Cerebellar nuclear complex (tissue), 1 donor: ENCODE measurements at regions not wholly inside any gene's neighbourhood (a gene's known extent, or its start where the extent isn't known, plus 50 kb on each side); places are given as distances from the start of the nearest gene placed in this dataset.

Experiments used
- DNase-seq, 2 experiments: peaks; one replicate each; lab custom pipeline; 2025; lab: John Stamatoyannopoulos, UW

DNA sequence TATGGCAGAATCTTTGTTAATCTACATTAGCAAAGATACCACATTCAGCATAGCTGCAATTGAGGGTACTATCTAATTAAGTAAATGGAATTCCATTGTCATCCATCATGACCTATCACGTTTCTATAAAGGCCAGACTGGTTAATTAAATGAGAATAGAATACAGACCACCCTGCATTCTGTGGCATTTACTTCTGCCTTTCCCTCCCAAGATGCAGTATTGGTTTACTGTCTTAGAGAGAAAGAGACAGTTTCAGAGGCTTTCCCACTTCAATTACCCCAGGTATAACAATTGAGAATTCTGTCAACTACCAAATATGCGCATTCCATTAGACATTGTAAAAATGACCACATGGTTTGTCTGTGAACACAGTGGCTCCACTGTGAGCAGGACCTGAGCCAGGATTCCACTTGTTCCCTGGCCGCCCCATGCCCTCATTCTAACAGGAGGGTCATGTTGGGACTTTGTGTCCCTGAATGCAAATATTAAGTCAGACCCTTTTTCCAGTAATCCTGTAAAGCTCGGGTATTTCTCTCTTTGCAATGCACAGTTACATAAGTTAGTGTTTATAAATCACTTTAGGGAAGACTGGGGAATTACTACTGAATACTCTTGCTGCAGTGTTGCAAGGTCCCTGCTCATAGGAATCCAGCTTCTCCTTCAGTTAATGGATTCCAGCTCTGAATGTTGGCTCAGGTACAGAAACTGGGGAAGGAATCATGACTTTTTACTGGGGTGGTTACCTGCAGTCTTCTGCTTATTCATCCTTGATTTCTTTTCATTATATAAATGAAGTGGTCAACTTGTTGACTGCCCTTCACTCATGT, 261.0 kb downstream of the PDGFC start:
- DNase-seq, result no peak

DNA sequence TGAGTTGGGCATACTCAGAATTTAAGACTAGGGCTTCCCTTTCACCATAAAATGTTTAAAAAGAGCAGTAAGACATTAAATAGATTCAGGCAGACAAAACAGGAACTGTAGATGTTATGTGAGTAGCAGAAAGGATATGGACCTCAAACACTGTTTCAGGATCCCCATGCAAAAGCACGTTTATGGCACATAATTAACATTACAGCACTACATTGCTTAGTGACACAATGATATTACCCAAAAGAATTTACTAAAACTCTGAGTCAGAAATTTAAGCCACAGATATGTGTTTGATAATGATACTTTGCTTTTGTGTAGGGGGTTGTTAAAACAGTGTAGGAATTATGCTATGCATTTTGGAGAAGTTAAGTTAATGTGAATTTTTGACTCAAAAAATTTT, 266.3 kb downstream of the PDGFC start:
- no peak for DNase-seq

DNA sequence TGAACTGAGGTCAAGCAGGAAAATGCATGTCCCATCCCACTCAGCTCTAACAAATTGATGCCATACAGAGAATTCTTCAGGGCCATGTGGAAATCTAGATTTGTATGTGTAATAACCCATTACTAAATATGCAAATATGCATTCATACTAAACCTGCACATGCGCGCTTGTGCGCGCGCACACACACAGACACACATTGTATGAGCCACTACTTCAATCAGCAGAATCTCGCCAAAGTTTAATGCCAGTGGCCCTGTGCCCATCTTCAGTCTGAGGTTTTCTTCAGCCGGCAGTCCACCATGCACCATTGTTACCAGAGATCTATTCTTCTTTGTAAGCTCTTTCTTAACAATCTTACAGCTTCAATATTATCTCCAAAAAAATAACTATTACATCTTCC, 276.4 kb downstream of the PDGFC start:
- DNase-seq, result no peak

DNA sequence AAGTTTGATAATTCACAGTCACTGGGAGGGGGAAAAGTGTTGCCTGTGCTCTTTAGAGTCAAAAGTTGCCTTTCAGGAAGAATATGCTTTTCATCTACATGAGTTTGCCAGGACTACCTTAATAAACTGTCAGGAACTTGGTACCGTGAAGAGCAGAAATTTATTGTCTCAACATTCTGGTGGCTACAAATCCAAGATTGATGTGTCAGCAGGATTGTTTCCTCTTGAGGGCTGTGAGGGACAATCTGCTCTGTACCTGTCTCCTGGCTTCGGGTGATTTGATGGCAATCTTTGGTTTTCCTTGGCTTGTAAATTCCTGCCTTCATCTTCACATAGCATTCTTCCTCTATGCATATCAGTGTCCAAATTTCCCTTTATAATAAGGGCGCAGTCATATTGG, 277.2 kb downstream of the PDGFC start:
- DNase-seq, result no peak

DNA sequence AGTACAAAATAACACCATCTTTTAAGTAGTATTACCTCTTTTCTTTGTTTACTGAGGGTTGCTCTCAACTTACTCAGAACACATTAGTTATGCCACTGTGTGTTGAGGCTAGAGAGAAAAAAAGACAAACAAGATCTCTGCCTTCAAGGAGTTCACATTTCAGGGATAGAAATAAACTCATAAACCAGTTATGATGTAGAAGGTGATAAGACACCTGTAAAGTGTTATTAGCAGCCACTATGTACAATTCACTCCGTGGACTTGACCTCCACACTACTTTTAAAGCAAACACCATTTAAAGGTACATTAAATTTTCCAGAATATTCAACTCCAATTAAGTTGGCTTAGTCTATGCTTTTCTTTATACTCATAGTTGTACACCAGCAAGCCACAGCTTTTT, 278.0 kb downstream of the PDGFC start:
- no peak for DNase-seq

DNA sequence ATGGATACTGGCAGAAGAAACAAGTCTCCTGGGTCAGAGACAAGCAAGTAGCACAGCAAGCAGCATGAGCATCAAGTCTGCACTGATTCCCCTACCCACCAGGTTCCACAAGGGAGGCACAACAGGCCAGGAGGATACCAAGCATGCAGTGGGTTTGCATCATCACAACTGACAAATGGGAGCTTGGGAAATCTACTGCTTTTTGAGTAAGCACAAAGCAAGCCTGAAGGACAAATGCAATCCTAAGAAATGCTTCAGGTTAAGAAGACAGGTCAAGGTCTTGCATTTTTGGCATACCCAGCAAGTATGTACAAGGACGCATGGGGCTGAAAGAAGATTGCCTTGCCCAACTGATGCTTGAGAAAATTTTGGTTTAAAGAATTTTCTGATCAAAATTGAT, 279.6 kb downstream of the PDGFC start:
- no peak for DNase-seq

DNA sequence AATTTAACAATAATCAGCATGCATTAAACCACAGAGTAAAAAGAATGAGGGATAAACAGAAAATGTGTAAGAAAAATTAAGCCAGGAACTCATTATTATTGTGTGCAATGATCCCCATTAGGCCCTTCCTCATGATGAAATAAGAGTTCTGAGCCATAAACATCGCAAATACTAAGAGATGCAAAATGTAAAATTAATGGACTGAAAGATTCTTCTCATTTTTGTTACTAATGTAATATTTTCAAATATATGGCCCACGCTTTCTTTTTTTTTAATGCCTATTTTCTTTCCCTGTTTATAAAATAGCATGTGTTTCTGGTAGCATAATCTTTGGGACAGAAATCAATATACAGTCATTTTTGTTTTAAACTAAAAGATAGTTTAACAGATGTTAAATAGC, 281.0 kb downstream of the PDGFC start:
- DNase-seq, result no peak

DNA sequence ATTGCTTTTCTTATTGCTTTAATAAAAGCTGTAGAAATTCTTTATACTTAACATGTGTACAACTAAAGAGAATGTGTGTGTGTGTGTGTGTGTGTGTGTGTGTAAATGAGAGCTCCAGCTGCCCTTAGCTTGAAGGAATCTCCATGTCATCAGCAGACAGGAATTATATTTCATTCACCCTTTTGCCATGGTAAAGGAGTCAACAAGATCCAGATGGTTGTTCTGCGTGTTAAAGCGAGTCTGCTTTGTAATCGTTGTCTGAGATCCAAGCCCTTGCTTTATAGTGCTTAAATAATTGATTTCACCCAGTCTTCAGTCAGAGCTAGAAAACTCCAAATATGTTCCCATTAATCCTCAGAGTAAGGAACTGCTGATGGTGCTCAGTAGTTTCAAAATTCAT, 285.5 kb downstream of the PDGFC start:
- no peak for DNase-seq

DNA sequence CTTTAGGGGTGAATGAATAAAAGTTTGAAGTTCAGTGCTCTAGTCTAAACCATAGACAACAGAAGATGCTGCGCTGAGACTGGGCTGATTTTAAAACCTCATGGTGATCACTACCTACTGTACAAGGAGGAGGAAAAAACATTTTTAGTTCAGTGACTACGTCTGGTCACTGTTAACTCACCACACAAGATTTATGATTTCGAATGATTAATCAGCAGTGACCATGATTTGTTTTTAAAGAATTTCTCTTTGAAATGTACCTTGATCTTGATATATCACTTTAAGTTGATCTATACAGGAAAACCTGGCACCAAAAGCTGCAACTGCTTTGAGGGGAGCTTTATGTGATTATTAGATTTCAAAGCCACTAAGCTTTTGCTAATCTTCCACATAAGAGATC, 286.3 kb downstream of the PDGFC start:
- DNase-seq, result no peak

DNA sequence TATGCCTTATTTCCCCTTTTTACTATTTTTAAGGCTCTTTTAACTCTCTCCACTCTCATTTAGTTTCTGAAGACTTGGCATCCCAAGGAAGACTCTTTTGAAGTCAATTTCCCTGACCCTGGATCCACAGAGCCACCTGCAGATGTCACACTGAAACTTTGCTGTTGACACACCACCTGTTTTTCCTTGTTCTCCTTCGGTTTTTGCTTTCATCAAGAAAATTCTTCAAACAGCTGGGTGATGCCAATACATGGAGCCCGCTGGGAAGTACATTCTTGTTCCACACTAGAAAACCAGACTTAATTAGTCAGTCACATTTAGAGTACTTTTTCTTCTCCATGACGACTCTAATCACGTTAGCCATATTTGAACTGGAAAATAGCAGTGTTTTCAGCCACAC, 293.9 kb downstream of the PDGFC start:
- DNase-seq, result no peak

DNA sequence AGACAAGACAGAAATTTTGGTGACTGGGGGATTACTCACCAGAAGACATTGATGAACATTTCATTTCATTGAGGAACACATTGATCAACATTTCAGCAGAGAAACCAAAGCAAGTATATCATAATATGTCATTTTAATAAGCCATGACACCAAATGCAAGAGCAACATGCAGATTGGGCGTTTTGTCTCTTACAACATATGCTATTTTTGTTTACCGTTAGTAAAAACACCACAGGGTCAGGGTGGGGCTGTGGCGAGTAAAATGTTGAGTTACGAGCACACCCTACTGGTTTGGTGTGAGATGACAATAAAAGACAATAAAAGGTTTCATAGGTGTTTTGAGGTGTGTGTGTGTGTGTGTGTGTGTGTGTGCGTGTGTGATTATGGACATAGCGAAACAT, 294.5 kb downstream of the PDGFC start:
- DNase-seq, result no peak

DNA sequence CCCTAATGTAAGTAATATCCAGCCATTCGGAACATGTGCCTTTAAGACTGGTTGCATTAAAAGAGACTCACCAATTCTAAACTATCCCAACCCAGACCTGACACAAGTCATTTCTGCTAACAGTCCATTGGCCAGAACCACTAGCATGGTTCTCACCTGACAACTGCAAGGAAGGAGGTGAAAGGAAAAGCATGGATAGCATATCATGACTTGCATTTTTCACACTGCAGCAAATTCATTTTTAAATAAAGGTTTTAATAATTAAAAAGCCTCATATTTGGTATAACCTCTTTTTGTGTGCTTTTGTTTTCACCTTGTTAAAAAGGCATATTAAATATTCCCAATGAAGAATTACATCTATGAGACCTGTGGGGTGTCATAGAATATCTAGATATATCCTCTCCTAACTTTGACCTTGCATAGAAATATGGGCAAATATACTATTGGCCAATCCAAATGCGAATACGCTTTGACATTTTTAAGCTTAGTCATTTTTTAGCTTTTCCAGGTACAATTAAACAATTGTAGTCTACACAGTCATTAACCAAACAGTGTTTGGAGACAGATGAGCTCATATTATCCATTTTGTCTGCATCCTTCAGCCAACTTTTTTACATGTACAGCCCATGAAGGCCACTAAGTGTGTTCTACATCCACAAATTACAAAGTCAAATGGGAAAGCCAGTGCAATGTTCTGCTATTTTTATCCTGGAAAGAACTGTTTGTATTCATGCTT, 295.3 kb downstream of the PDGFC start:
- no peak for DNase-seq

DNA sequence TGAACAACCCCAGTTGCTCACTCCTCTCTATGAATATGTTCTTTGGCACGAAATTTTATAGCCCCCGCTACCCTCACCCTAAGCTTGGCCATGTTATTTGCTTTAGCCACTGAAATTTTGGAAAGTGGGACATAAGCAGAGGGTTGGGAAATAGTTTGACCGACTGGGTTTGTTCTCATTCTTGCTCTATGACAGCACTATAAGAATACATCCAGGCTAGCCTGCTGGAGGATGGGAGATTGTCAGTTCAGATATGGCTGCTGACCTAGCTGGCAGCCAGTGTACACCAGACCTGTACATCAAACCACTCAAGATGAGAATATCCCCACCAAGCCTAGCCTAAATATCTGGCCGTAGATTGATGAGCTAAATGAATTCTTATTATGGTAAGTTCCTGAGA, 298.1 kb downstream of the PDGFC start:
- no peak for DNase-seq

DNA sequence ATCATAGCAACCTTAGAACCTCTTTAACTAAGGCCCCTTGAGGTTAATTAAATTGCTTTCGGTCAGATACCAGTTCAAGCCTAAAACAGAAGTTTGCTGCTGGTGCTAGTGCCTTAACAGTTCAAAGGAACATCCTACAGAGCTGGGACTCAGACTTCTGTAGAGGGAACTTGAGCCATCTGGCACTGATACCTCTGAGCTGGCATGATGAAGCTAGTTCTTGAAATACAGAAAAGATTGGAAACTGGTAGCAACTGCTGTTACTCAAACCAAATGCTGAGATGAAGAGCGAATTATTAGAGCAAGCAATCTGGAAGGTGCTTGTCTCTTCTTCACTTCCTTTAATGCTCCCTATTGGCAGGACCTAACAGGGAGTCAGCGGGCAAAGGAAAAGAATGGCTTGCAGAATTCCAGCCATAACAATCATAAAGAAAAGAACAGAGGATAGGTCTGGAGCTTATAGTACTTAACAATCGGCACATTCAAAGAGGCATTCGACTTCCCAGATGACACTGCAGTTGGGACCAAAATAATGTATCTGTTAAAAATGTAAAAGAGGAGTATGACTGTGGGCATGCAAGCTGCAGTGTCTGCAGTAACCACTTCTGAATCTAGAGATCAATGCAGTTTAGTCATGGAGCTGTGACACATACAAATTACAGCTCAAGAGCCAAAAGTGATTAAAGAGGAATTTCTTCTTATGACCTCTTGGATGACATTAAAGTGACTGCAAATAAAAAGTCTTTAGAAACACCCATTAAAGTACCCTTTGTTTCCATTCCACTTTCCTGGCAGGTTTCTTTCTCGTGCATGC, 298.9 kb downstream of the PDGFC start:
- DNase-seq, result no peak

DNA sequence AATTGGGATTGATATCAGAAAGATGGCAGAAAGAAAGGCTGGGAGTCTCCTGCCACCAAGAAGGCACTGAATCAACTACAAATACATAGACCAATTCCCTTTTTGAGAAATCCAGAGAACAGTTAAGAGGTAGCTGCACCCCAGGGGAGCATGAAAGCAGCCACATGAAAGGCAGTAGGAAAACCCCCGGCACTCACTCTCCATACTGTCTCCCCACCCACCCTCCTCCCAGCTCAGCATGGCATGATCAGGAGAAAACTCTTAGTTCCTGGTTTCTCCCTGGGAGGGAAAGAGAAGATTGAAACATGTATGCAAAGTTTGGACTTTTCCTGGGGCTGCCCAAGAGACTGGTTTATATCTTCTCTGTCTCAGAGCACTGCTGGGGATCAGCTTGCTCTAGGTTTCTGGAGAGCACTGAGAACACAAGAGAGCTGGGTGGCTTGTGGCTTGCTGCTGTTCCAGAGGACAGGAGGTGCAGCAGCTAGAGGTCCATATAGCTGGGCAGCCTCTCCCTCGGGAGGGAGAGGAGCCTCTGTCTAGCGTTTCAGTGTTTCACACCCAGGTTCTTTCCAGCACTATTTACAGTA, 305.7 kb downstream of the PDGFC start:
- DNase-seq, result no peak

DNA sequence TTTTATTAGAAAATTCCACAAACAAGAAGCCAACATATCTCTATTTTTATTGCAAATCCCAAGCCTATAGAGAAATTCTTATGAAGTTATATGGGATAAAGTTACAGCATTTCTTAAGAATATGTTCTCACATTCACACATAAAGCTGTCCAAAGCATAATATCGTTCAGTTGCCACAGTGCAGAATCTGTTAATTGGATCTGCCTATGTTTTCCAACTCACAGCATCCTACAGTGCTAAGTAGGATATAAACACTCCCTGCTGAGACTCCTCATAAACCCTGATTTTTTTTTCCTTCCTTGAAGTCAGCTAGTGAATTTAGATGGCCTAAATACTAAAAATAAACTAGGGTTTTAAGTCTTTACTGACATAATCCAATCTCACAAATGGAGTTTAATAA, 307.9 kb downstream of the PDGFC start:
- no peak for DNase-seq

DNA sequence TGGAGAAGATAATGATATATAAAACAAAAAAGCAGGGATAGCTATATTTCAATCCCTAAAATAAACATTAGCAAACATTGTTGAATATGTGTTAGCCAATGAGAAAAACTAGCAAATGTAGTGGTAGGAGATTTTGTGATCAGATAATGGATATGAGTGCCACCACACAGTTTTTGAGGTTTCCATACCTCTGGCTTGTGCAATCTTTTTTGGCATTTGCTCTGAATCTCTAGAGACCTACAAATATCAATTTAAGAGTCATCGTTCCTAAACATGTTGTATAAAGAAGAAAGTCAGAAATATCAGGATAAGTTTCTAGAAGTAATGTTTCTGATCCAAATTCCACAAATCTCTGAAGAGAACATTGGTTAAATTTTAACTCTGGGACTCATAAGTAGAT, 308.7 kb downstream of the PDGFC start:
- no peak for DNase-seq

DNA sequence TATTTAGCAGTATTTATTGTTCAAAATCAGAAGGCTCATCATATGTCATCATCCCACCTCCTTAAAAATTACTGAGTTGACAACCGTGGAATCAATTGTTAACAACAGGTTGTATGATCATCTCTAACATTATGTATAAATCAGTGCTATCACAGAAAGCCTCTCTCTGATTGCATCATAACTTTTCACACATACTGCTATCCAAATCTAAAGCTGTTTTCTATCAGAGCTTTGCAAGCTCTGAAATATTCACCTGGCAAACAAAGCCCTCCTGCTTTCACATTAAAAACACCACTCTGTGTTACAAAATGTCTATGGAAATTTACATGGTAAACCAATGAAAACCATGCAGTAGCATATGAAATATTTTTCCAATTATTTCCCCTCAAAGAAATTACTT, 310.0 kb downstream of the PDGFC start:
- no peak for DNase-seq

DNA sequence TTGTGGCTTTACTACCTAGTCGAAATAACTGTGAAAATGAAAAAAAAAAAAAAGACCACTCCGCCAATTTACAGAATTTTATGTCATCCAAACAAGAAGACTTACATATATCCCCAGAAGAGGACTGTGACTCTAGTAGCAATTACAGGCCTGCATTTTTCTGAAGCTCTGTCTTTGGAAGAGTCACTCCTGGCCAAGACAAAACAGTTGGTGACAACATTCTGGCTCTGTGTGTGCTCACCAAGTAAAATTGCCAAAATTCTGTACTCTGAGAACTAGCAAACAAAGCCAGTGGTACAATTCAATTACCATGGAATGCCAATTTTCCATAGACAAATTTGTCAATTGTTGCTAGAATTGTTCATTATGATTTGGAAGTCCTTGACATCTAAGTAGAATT, 311.1 kb downstream of the PDGFC start:
- DNase-seq, result no peak

DNA sequence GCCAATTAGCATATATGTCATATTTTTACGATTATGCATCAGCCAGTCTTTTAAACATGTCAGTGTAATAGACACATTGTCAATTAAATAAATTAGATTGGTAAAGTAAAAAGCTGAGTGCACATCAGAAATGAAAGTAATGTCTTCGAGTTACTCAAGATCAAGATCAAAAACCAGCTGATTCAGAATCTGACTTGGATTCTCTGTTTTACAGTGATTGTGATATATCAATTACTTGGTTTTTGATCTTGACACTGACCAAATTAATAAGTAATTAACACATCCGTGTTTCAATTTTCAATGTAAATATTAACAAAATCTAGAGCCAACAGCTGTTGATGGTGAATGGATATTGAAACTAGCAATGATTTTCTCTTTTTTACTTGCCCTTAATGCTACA, 311.6 kb downstream of the PDGFC start:
- no peak for DNase-seq

DNA sequence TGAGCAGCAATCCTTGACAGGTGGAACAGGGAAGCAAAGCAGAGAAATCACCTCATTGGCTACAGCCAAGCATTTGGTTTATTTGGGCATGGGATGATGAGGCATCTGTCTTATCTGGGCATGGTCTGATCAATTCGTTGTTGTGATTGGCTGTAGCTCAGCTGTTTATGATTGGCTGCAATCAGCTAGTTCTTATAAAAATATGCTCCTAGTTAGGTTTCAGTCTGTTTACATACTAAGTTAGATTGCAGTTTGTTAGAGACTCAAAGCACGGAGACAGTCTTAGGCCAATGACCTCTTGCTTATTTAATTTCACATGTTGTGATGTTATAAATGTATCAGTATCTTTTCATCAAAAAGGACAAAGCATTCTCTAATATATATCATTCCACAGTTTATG, 312.0 kb downstream of the PDGFC start:
- DNase-seq, result no peak

DNA sequence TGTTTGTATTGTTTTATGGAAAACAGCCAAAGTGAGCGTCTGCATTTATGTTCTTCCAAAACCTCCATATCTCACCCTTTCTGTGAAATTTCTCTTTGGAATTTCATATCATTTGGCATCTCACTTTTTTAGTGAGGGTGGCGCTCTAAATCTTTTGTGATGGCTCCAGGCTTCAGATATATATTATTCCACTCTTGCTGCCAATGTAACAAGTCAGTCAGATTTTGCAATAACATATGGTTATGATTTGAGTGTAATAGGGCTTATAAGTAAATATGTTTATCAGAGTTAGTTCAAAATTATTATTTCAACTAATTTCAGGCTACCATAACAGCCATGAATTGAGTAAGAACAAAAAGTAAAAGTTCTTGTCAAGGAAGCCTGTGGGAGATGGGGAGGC, 314.7 kb downstream of the PDGFC start:
- no peak for DNase-seq
